Lung (tissue), 11 donors: ENCODE measurements at regions not wholly inside any gene's neighbourhood (a gene's known extent, or its start where the extent isn't known, plus 50 kb on each side); places are given as distances from the start of the nearest gene placed in this dataset.

ENCODE experiments used
- ATAC-seq: fragments of 200-7000 bp; cut with Tn5 transposase; one replicate; pipeline ENCODE4 v1.9.1; 2020; ENCODE audit warnings: moderate number of reproducible peaks; ENCODE audit not compliant: insufficient read depth, low FRiP score
- DNase-seq, 3 donors: peaks; one replicate each; pipeline ENCODE4 v3.0.0-alpha.2; 2013 to 2017
- H3K27ac ChIP-seq, 2 donors: one replicate each; pipeline ENCODE4 v1.5.1; 2013; ENCODE audit warnings: mild to moderate bottlenecking in 2 of 2, moderate library complexity in 2 of 2, control low read depth in 1 of 2, inconsistent platforms in 1 of 2, low read depth in 1 of 2, low read length in 1 of 2
- H3K27me3 ChIP-seq, 3 donors: one replicate each; pipeline ENCODE4 v1.5.1; 2013; ENCODE audit warnings: low read length in 2 of 3; ENCODE audit not compliant: control insufficient read depth in 3 of 3, insufficient read depth in 3 of 3
- H3K36me3 ChIP-seq, 4 donors: one replicate each; pipeline ENCODE4 v1.5.1; 2013; ENCODE audit warnings: low read length in 4 of 4, mild to moderate bottlenecking in 1 of 4, moderate library complexity in 1 of 4; ENCODE audit not compliant: control insufficient read depth in 4 of 4, insufficient read depth in 4 of 4
- H3K4me1 ChIP-seq, 5 donors: one replicate each; pipeline ENCODE4 v1.5.1; 2013; ENCODE audit warnings: low read length in 5 of 5, mild to moderate bottlenecking in 2 of 5, moderate library complexity in 1 of 5; ENCODE audit not compliant: control insufficient read depth in 5 of 5, insufficient read depth in 5 of 5
- H3K4me3 ChIP-seq: one replicate; pipeline ENCODE4 v1.5.1; 2013; ENCODE audit warnings: mild to moderate bottlenecking, control low read depth, moderate library complexity
- H3K9ac ChIP-seq, 2 donors: one replicate each; pipeline ENCODE4 v1.5.1; 2013; ENCODE audit warnings: low read length in 2 of 2, control low read depth in 1 of 2; ENCODE audit not compliant: insufficient read depth in 1 of 2
- H3K9me3 ChIP-seq, 4 donors: one replicate each; pipeline ENCODE4 v1.5.1; 2013; ENCODE audit warnings: low read length in 3 of 4, mild to moderate bottlenecking in 1 of 4, moderate library complexity in 1 of 4; ENCODE audit not compliant: control insufficient read depth in 4 of 4, insufficient read depth in 3 of 4
- WGBS, 2 donors: extraction: QIAGEN DNeasy Blood & Tissue Kit; methylation state at CpG; one replicate each; pipeline ENCODE4 v1.1.7; 2013; 5-methylcytosine and 5-hydroxymethylcytosine counted together
- TF ChIP-seq, protein P1 (sequence below): IDR thresholded peaks from 2 replicates; pipeline ENCODE4 v1.5.1; 2012; ENCODE audit warnings: mild to moderate bottlenecking; ENCODE audit errors: control extremely low read depth, extremely low read depth
- donor health status: control.
- donor health status: control.
- donor health status: Bipolar disorder and iron deficiency.
- donor health status: healthy.
- donor health status: DM: yes; HTN: yes; CAD: no.

DNA sequence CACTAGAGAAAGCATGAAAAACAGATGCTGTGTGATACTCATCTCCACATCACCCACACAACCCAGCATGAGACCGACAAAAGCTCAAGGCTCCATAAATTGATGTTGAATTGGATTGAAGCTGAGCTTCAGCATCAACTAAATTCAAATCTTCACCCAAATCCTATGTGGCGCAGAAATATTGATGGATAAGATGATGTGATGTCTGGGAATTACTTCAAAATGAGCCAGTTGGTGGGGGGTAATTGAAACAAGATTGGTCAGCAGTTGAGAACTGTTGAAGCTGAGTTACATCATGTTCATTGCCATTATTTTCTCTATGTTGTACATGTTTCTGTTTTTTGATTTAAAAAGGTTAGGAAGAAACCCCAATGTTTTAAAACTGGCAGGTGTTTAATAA, 166.5 kb upstream of the STS start:
- TF ChIP-seq, protein P1, sequence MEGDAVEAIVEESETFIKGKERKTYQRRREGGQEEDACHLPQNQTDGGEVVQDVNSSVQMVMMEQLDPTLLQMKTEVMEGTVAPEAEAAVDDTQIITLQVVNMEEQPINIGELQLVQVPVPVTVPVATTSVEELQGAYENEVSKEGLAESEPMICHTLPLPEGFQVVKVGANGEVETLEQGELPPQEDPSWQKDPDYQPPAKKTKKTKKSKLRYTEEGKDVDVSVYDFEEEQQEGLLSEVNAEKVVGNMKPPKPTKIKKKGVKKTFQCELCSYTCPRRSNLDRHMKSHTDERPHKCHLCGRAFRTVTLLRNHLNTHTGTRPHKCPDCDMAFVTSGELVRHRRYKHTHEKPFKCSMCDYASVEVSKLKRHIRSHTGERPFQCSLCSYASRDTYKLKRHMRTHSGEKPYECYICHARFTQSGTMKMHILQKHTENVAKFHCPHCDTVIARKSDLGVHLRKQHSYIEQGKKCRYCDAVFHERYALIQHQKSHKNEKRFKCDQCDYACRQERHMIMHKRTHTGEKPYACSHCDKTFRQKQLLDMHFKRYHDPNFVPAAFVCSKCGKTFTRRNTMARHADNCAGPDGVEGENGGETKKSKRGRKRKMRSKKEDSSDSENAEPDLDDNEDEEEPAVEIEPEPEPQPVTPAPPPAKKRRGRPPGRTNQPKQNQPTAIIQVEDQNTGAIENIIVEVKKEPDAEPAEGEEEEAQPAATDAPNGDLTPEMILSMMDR, result no peak

DNA sequence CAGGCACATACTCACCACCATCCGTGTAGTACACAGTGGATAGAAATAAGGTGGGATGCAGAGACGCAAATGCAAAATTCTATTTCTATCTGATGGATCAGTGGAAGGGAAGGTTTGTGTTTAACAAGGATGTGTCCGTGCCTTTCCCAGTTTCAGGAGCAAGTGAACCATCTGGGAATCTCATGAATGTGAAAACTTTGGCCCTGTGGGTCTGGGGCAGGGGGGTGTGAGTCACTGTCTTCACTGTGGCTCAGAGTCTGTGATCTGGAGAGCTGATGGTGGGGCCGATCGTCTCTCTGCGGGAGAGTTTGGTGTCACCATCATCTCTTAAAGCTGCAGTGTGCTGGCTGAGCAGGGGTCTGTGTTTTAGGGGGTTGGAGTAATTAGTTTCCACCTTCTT, 179.3 kb upstream of the STS start:
- Histone ChIP-seq H3K27me3 (no peaks in the 10 kb centered on the region), H3K4me1 (no peaks in the 10 kb centered on the region), H3K4me3 (no peak overlapping the region), H3K36me3 (no peaks in the 10 kb centered on the region), H3K27ac (no peak overlapping the region), H3K9ac (no peak overlapping the region), H3K9me3 (peaks cover 0 to 6% (median 0%) of the 10 kb centered on the region in 4 donors)
- ATAC-seq (no peak), DNase-seq (no peak)
- WGBS, 2 donors, result 88 to 97% methylated on average over 6 of the region's 6 CpGs
- TF ChIP-seq, protein P1, result no peak

More for the DNA sequence above, 166.5 kb upstream of the STS start:
- Histone ChIP-seq H3K36me3 (no peaks in the 10 kb centered on the region), H3K27ac (no peak overlapping the region), H3K9me3 (no peaks in the 10 kb centered on the region), H3K4me1 (no peaks in the 10 kb centered on the region), H3K4me3 (no peak overlapping the region), H3K27me3 (peaks cover 0 to 23% (median 13%) of the 10 kb centered on the region in 3 donors), H3K9ac (no peak overlapping the region)
- 96% methylated on average over 2 of the region's 2 CpGs for WGBS, 2 donors
- DNase-seq (no peak), ATAC-seq (no peak)

DNA sequence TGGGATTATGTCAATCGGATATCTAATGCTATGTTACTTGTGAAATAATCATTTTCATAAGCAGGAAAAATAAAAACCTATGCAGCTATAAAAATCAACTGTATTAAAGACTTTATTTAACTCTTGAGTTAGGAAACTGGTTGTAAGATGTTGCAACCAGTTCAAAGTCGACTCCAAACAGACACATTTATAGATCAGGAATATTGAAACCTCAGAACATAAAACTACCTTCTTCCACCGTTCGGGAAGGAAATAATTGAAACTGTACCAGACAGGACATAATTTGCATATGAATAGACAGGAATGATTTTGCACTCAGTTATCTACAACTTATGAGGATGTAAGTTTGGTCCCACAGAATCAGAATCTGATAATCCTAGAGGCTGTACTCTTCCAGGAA, 181.8 kb upstream of the STS start:
- H3K36me3 ChIP-seq, result no peaks in the 10 kb centered on the region
- H3K9me3 ChIP-seq, result peaks cover 0 to 10% (median 0%) of the 10 kb centered on the region in 4 donors
- no peak overlapping the region for H3K27ac ChIP-seq
- ATAC-seq (no peak), DNase-seq (no peak)
- TF ChIP-seq, protein P1, result no peak
- H3K27me3 ChIP-seq, result peaks cover 0 to 8% (median 0%) of the 10 kb centered on the region in 3 donors
- H3K9ac ChIP-seq, result no peak overlapping the region
- no peaks in the 10 kb centered on the region for H3K4me1 ChIP-seq
- no peak overlapping the region for H3K4me3 ChIP-seq
- WGBS, 2 donors, result 75 to 76% methylated on average over 4 of the region's 4 CpGs

DNA sequence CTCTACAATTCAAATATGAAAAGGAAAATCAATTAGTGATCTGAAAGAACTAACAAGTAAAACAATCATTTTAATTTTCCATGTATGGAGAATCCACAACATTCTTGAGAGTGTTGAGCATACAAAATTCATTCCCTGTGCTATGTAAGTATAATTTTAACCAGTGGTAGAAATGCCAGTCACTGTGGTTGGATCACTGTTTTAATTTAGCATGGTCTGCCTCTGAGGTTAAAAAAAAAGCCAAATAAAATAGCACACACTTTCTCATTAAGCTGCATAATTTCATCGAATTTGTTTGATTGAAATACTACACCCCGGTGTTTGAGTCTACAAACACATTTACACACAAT, 185.5 kb upstream of the STS start:
- DNase-seq, result no peak
- H3K9me3 ChIP-seq, result peaks cover 0 to 11% (median 0%) of the 10 kb centered on the region in 4 donors
- no peak overlapping the region for H3K9ac ChIP-seq
- no peak for ATAC-seq
- WGBS, 2 donors, result 94 to 100% methylated on average over 2 of the region's 2 CpGs
- TF ChIP-seq, protein P1, result no peak
- H3K4me3 ChIP-seq, result no peak overlapping the region
- H3K27me3 ChIP-seq, result peaks cover 0 to 21% (median 0%) of the 10 kb centered on the region in 3 donors
- no peaks in the 10 kb centered on the region for H3K4me1 ChIP-seq
- no peak overlapping the region for H3K27ac ChIP-seq
- H3K36me3 ChIP-seq, result no peaks in the 10 kb centered on the region
